Stimulated activated naive CD4-positive, alpha-beta T cell treated with Interleukin-2 at 50 U/mL for 16 hours (primary cell): ENCODE measurements at regions not wholly inside any gene's neighbourhood (a gene's known extent, or its start where the extent isn't known, plus 50 kb on each side); places are given as distances from the start of the nearest gene placed in this dataset.

Source experiments
- DNase-seq: peaks from one replicate; lab custom pipeline; 2025; lab: John Stamatoyannopoulos, UW

DNA sequence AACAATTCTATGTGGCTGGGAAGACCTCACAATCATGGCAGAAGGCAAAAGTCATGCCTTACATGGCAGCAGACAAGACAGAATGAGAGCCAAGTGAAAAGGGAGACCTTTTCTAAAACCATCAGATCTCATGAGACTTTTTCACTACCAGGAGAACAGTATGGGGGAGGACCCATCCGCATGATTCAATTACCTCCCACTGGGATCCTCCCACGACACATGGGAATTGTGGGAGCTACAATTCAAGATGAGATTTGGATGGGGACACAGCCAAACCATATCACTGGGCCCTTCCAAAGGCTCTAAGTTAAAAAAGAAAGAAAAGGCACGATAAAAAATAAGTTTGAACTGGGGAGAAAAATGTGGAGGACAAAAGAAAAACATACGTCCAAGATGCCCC lies 406.9 kb upstream of the CDH4 start:
- DNase-seq: no peak

DNA sequence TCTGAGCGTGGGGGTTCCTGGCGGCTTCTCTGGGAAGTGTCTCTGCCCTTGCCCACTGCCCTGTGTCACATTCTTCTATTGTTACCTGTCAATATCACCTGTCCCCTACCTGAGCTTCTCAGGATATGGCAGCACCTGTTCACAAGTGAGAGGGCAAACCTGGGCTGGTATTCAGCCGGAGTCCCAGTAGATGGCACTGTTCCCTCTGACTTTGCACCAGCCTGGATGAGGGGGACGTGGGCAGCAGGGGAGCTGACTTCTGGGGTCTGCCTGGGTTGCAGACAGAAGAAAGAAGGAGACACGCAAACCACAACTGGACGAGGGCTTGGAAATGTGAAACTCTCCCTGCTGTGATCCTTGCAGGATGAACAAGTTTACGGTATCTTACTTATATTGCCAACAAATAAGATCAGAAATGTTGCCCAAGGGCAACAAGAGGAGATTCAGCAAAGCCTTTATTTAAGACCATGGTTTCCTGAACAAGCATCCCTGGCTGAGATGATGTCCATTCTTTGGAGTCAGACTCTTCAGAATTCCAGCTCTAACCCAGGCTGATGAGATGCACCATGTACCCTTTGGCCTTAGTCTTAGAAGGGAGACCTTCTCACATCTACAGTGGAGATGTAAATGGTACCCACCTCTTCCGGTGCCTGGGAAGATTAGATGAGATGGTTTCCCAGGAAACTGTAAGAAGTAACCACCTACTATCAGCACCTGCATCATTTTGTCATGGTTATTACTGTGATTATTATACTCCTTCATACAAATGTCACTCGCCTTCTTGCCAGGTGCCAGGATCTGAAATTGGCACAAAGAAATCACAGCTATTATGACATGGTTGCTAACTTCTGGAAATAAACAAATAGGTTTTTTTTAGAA lies 400.0 kb upstream of the CDH4 start:
- no peak for DNase-seq

DNA sequence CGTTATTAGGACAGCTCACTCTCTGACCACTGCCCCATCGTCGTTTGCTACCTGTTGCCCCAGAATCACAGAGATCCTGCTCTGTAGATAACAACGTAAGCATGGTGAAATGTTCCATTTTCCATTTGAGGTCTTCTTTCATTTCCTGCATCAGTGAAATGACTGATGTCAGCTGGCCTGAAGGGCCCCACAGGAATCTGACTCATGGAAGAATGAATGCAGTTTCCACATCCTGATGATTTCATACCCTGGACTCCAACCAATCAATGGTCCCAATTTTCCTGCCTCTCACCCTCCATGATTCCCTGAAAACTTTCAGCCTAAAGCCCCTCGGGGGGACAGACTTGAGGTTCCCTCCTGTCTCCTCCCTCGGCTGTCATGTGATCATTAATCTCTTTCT lies 394.4 kb upstream of the CDH4 start:
- no peak for DNase-seq

DNA sequence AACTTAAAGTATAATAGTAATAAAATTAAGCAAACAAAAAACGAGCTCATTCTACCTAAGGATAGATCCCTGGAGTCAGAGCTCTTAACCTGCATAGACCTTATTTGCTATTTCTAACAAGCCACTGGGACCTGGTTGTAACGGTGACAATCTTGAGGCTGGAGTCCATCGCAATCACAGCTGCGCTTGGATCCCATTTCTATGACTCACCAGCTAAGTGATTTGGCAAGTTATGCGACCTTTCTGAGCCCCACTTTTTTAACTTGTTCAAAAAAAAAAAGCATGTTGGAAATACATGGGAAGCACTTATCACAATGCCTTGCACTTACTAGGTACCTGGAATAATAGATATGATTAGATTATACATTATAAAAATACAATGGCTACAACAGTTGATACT lies 389.5 kb upstream of the CDH4 start:
- DNase-seq: no peak

DNA sequence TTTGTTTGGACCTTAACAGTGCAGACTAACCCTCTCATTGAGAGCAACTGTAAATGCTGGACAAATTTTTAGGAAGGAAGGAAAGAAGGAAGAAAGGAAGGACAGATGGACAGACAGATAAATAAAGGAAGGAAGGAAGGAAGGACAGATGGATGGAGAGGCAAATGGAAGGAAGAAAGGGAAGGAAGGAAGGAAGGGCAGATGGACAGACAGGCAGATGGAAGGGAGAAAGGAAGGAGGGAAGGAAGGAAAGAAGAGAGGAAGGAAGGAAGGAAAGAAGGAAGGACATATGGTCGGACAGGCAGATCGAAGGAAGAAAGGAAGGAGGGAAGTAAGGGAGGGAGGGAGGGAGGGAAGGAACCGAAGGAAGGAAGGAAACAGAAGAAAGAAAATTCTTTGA lies 388.5 kb upstream of the CDH4 start:
- no peak for DNase-seq

DNA sequence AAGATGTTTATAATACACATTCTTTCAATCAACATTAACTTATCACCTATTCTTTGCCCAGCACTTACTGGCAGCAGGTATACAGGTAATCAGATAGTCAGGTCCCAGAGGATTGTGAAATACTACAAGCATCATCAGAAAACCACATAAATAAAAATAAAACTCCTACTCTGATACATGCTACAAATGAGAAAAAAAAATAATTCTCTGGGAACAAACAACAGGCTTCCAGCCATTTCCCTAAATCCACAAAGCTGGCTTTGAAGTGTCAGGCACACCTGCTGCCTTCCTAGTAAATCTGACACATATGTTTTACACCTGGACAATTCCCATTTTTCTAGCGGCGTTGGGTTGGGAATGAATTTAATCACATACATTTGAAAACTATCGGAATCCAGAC lies 384.5 kb upstream of the CDH4 start:
- no peak for DNase-seq

DNA sequence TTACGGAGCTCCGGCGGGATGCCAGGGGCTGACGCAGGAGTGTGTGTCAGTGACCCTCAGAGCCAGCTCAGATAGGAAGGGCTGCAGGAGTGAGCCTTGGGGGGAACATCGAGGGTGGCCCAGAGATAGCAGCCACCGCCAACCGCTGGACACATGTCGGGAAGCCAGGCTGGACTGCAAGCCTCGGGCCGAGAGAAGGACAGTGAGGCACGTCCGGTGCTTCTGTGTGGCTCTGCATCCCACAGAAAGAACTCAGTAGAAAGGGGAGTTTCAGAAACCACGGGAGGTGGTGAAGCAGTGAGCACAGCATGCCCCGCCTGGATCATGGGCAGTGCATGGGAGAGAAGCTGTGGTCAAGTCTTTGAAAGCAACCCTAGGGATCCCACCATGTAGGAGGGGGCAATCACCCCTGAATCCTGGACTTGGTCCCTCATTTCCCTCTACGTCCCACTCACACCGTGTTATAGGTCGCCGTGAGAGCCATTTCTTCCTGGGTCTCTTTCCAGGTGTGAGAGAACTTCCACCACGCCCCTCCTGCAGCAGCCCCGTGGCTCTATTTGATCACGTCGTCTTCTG lies 383.7 kb upstream of the CDH4 start:
- DNase-seq: no peak

DNA sequence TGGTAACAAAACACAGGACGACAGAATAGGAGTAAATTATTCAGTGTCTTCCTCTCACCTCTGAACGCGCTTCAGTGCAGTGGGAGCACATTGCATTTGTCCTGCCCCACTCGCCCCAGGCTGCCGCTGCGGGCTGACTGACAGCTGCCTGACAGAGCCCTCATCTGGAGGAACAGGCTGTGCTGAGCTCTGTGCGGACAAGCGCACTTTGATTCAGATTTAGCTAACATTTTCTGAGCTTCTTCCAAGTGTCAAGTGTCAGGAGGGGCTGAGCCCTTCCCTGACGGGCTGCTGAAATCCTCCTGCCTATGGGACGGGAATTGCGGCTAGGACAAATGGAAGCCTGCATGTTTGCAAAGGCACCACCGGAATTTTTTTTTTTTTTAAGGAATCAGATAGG lies 383.0 kb upstream of the CDH4 start:
- DNase-seq: no peak

DNA sequence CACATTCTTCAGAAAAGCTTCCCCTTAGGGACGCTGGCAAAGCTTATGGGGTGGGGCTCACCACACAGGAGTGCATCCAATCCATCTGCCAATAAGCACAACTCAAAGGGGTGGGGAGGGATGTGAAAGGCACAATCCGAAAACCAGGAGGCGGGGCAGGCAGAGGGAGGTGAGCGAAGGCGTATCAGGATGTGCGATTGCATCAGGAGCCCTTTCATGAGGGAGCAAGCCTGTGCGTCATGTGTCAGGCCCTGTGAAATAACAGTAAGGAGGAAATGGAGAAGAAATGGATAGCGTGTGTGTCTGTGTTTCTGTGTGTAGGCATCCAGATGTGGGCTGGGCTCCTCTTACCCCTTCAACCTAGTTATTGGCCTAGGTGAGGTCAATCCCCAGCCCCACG lies 382.4 kb upstream of the CDH4 start:
- DNase-seq: no peak

DNA sequence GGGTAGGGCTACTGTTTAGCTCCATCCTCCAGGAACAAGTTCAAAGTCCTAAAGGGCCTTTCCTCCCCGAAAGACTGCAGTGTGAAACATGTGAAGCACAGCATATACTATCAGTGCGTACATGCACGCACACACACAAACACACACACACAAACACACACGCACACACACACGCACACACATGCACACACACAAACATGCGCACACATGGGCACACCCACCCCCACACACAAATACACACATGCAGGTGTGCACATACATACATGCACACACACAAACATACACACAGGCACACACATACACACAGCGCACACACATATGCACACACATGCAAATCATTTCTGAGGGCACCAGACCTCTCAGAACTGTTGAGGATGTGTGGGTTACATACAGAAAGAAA lies 382.0 kb upstream of the CDH4 start:
- DNase-seq: no peak

DNA sequence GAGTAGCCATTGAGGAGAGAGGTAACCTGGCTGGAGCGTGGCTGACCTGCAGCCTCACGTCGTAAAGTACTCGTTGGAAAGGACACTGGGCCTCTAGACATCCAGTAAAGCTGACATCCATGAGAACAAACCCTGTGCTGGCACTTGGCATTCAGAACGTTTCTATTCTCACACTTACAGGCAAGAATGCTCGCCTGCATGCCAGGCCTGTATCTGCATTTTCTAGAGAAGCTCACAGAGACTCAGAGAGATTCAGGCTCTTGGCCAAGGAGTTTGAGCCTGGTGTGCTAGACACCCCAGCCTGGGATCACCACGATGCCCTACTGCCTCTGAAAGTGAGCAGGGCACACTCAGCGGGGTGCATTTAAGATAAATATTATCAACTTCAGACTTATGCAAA lies 379.8 kb upstream of the CDH4 start:
- DNase-seq: no peak

DNA sequence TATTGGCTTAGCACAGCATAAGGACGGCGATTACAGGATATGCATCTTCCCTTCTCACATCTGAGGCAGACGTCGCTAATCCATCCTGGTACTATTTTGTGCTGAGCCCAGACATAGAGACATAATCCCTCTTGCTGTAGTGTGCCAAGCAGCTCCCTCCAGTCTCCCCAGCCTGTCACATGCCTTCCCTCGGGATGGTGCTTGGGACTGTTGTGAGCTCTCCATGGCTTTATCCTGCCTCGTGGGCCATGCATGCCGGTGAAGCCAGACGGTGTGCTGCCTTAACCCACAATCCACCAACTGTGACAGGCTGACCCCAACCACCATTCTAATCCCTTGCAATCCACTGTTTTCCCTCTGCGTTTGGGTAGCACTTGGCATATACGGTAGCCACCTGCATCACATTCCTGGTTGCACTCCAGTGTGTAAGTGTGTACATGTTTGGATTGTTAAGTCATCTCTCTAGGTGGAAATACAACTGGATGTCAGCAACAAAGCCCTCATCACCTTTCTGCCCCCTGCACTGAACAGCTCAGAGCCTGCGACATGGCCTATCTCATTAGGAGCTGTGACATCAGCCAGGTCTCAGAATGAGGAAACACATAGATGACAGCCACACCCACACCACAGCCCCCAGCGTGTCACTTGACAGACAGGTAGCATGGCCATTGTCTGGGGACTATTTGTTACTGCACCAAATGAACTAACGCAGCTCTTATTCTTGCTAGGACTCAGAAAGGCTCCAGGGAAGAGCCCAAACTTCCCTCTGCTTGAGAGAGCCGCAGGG lies 374.8 kb upstream of the CDH4 start:
- no peak for DNase-seq

DNA sequence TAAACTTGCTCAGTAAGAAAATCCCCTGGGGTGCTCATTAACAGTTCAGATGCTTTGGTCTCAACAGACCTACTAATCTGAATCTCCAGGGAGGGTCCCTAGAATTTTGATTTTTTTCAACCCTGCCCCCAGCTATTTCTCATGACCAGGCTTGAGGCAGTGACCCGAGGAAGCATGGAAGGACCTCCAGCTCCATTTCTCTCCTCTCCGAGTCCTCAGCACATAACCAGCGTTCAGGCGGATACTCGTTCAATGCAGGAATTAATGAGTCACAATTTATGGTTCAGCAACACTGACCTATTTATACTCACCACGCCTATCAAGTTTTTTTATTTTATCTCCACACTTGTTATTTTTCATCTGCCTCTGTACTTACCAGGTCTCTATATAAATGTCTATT lies 369.2 kb upstream of the CDH4 start:
- DNase-seq: no peak

DNA sequence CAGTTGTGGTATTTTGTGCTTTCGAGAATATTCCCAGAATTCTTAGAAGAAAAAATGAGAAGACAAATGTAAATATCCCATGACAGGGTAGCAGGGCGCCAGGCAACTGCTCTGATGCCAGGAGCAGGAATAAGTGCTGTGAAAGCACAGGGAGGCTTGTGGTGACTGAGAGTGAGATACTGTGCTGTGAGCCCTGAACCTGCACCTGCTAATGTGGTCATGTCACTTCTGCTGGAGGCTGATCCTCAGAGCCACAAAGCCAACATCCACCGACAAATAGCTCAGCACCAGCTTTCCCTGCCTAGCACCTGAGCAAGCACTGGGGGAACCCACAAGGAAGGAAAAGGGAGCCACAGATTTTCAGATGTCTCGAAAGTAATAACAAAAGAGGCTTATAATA lies 368.6 kb upstream of the CDH4 start:
- no peak for DNase-seq

DNA sequence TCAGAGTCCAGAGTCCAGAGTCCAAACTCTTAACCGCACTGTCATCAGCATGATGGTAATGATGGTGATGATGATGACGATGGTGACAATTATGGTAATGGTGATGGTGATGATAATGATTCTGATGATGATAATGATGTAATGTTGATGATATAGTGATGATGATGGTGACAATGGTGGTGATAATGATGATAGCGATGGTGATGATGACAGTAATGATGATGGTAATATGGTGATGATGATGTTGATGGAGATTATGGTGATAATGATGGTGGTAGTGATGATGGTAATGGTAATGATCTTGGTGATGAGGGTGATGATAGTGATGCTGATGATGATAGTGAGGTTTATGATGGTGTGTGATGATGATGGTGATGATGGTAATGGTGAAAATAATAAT lies 367.8 kb upstream of the CDH4 start:
- DNase-seq: no peak

DNA sequence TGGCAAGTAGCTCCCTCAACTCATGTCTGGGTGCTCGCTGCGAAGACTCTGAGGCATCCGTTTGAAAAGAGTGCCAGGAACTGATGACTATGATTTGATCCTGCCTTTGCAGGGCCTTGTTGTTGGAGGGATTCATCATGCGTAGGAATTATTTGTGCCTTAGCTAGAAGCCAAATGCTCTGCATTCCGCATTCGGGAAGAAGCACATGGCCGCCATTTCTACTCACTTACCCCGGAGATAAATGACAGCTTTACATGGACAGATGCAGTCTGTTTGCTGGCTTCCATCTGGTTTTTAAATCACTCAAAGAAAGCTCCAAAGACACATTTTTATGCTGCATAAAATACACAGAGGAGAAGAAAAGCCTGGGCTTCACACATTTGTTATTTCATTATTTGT lies 363.3 kb upstream of the CDH4 start:
- DNase-seq: no peak

DNA sequence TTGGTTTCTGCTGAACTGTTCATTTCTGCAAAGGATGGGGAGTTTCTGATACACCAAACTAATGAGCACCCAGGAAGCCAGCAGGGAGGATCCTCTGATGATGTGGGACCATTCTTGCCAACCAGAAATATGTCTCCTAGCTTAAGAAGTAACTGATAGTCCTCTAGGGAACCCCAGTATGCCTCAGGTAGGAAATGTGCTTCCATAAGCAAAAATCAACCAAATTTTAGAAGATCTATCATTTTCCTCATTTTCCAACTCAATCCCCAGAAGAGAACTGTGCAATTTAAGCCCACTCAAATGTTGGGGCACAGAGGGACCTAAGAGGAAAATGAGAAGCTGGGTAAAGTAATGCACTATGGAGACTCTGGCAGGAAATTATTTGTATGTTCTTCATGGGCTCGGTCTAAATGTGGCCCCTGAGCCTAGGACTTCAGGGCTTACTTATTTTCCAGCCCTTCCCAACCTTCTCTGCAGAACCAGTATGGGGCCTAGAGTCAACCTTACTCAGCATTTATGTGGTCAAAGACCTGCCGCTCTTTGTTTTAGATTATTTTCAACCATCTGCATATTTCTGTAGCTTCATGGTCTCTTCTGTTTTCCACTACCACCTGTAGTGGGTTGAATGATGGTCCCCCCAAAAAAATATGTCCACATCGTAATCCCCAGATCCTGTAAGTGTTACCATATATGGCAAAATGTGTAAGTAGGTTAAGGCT lies 359.8 kb upstream of the CDH4 start:
- DNase-seq: no peak

DNA sequence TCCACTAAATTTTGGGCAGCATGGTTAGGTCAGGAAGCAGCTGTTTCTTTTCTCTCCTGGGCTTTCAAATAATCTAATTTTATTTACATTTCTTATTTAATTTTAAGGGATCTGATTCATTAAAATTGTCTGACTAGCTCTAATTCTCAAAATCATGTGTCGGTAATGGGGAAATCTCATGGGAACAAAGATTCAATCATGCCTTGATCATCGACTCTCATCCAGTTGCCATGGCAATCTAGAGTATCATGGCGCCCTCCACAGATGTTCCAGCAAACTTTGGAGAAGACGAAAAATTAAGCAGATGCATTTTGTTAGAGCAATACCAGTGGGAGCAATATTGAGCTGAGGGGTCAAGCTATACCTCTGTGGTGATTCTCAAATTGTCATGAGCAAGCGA lies 358.0 kb upstream of the CDH4 start:
- DNase-seq: no peak

DNA sequence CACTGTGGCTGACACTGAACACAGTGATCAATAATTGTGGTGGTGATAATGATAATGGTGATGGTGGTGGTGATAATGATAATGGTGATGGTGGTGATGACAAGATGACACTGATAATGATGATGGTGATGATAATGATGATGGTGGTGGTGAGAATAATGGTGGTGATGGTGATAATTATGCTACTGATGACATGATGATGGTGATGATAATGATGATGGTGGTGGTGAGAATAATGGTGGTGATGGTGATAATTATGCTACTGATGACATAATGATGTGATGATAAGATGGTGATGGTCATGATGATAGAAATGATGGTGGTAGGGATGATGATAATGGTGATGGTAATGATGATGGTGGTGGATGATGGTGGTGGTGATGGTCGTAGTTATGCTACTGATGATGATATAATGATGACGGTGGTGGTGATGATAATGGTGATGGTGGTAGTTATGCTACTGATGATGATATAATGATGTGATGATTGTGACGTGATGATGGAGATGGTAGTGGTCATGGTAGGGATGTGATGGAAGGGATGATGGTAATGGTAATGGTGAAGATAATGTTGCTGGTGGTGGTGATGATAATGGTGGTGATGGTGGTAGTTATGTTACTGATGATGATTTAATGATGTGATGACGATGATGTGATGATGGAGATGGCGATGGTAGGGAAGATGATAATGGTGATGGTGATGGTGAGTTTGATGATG lies 356.5 kb upstream of the CDH4 start:
- DNase-seq: no peak

DNA sequence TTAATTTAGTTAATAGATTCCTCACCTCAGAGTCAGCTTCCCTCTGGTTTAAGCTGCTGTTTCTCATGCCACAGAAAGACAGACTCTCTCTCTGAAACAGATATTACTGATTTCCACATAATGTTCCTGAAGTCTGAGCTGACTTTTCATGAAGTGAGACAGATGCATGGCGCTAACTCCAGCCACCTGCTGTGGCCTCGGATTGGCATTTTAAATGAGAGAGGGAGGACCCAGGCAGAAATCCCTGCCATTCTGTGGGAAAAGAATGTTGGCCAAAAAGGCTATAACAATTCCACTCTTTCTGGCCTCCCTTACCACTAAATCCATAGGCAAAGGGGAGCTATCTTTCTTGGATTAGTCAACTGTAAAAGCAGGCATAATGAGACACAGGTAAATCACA lies 354.1 kb upstream of the CDH4 start:
- DNase-seq: no peak

DNA sequence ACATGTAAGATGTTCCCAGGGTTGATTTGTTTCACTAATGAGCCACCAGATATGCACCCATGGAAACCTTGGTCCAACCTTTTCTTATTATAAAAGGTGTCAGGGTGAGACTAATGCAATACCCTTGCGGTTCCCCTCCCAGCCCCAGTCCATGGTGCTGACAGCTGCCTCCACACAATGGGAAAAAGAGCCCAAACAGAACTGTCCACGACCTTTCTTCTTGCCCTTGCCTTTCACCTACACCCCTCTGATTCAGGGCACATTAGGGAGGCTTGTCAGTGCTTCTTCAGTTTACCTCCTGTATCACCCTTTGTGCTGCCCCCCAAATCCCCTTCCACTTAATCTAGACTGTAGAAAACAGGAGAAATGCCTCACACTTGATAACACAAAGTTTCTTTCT lies 352.7 kb upstream of the CDH4 start:
- no peak for DNase-seq

DNA sequence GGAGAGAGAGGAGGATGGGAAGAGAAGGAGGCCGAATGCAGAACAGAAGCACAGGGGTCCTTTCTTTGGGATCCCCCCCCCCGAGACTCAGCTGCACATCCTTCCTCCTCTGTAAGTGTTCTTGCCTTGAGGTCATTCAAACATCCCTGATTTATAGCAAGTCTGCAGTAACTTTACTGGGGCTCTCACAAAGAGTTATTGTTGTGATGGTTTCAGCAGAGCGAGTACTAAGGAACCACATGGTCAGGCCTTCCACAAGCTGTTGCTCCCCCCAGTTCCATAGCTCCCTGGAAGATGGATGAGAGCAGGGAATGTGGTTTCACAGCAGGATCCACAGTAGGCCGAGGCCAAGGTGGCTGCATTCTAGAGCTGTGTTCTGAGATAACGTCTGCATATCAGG lies 351.4 kb upstream of the CDH4 start:
- DNase-seq: no peak
